T-helper 1 cell treated with Interleukin-12 subunit alpha and Interleukin-12 subunit beta and Interleukin-4 antibody, amounts not matched to agents 30 μg/mL and 1 μg/mL, for 36 hours (primary cell): ENCODE measurements at regions not wholly inside any gene's neighbourhood (a gene's known extent, or its start where the extent isn't known, plus 50 kb on each side); places are given as distances from the start of the nearest gene placed in this dataset.

Source experiments
- H3K27ac Mint-ChIP-seq: one replicate; pipeline ENCODE4 v1.8.0; 2021; ENCODE audit warnings: mild to moderate bottlenecking, mixed read lengths
- H3K27me3 Mint-ChIP-seq: one replicate; pipeline ENCODE4 v1.8.0; 2021; ENCODE audit warnings: low read depth, mixed read lengths
- H3K36me3 Mint-ChIP-seq: one replicate; pipeline ENCODE4 v1.8.0; 2021; ENCODE audit warnings: low read depth, mixed read lengths
- H3K4me1 Mint-ChIP-seq: one replicate; pipeline ENCODE4 v1.8.0; 2021; ENCODE audit warnings: low read depth, mixed read lengths
- H3K4me3 Mint-ChIP-seq: one replicate; pipeline ENCODE4 v1.8.0; 2021; ENCODE audit warnings: mild to moderate bottlenecking, moderate library complexity, mixed read lengths
- H3K9me3 Mint-ChIP-seq: one replicate; pipeline ENCODE4 v1.8.0; 2021; ENCODE audit warnings: mixed read lengths

GRCh38 chr7:152970481-152970880, 210.9 kb downstream of the ACTR3B start:
- H3K36me3 Mint-ChIP-seq, result no peaks in the 10 kb centered on the region
- no peaks in the 10 kb centered on the region for H3K9me3 Mint-ChIP-seq
- H3K27me3 Mint-ChIP-seq, result no peaks in the 10 kb centered on the region
- H3K4me1 Mint-ChIP-seq, result no peaks in the 10 kb centered on the region
- H3K27ac Mint-ChIP-seq, result no peak overlapping the region
- no peak overlapping the region for H3K4me3 Mint-ChIP-seq

GRCh38 chr7:152974577-152974976, 215.0 kb downstream of the ACTR3B start:
- Mint-ChIP-seq H3K27me3 (no peaks in the 10 kb centered on the region), H3K27ac (no peak overlapping the region), H3K4me3 (no peak overlapping the region), H3K4me1 (no peaks in the 10 kb centered on the region), H3K9me3 (no peaks in the 10 kb centered on the region), H3K36me3 (no peaks in the 10 kb centered on the region)

DNA sequence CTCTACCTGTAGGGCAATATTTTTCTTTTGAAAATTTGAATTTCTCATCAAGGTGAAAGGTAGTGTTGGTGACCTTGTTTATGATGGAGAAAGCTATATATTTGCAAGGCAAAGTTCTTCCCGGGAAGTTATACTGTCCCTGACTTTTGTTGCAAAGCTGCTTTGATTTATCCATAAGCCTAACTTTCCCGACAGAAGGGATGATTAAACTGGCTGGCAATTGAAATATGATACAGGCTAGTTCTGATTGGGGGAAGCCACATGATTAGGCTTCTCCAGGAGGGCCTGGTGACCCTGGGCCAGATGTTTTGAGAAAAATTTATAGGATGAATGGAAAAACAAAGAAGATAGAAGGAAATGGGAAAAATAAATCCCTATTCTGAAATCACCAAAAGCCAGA, 215.5 kb downstream of the ACTR3B start:
- H3K4me3 Mint-ChIP-seq, result no peak overlapping the region
- H3K36me3 Mint-ChIP-seq, result no peaks in the 10 kb centered on the region
- H3K4me1 Mint-ChIP-seq, result no peaks in the 10 kb centered on the region
- no peaks in the 10 kb centered on the region for H3K27me3 Mint-ChIP-seq
- no peaks in the 10 kb centered on the region for H3K9me3 Mint-ChIP-seq
- no peak overlapping the region for H3K27ac Mint-ChIP-seq

DNA sequence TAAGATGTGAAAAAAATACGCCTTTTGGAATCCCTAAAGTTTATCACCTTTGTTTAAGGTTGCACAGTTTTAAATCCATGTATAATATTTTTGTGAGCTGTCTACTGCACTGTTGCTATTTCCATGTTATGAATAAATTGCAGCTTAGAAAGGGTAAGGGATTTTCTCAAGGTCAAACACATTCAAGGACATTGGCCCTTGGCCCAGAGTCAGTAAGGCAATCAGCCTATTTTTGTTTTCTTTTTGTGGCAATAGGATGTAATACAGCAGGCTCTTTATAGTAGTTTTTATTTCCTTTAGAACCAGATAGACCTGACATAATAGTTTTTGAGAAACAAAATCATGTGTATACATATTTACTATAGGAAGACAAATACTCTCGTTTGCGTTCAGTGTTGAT, 219.8 kb downstream of the ACTR3B start:
- Mint-ChIP-seq H3K4me1 (no peaks in the 10 kb centered on the region), H3K9me3 (no peaks in the 10 kb centered on the region), H3K27me3 (no peaks in the 10 kb centered on the region), H3K27ac (no peak overlapping the region), H3K36me3 (no peaks in the 10 kb centered on the region), H3K4me3 (no peak overlapping the region)

GRCh38 chr7:152984421-152984820, 224.9 kb downstream of the ACTR3B start:
- no peak overlapping the region for H3K4me3 Mint-ChIP-seq
- H3K36me3 Mint-ChIP-seq, result no peaks in the 10 kb centered on the region
- H3K27ac Mint-ChIP-seq, result no peak overlapping the region
- no peaks in the 10 kb centered on the region for H3K9me3 Mint-ChIP-seq
- no peaks in the 10 kb centered on the region for H3K4me1 Mint-ChIP-seq
- no peaks in the 10 kb centered on the region for H3K27me3 Mint-ChIP-seq

DNA sequence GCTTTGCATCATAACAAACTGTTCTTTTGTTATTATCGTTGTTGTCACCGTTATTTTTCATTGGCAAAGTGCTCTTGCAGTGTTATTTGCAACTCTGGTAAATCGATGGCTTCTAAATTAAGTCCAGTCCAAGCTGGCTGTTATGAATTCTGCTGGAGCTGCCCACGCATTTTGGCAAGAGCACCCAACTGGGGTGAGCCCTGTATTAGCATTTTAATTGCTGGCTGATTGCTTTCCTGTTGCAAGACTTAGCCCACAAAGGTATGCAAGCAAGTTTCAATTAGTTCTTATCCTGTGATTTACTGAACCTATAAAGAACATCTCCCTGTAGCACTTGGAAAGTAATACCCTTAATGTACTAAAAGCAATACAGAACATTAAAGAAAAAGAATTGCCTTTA, 226.8 kb downstream of the ACTR3B start:
- Mint-ChIP-seq H3K9me3 (peaks cover 6% of the 10 kb centered on the region), H3K4me1 (no peaks in the 10 kb centered on the region), H3K36me3 (no peaks in the 10 kb centered on the region), H3K4me3 (no peak overlapping the region), H3K27ac (no peak overlapping the region), H3K27me3 (no peaks in the 10 kb centered on the region)

DNA sequence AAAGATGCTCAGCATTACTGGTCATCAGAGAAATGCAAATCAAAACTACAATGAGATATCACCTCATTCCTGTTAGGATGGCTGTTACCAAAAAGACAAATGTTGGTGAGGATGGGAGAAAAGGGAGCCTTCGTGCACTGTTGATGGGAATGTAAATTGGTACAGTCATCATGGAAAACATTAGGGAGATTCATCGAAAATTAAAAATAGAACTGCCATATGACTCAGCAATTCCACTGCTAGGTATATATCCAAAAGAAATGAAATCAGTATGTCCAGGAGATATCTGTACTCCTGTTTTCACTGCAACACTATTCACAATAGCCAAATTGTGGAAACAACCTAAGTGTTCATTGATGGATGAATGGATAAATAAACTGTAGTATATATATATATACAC, 228.1 kb downstream of the ACTR3B start:
- no peak overlapping the region for H3K4me3 Mint-ChIP-seq
- H3K27me3 Mint-ChIP-seq, result no peaks in the 10 kb centered on the region
- H3K9me3 Mint-ChIP-seq, result peaks cover 9% of the 10 kb centered on the region
- H3K27ac Mint-ChIP-seq, result no peak overlapping the region
- H3K36me3 Mint-ChIP-seq, result no peaks in the 10 kb centered on the region
- no peaks in the 10 kb centered on the region for H3K4me1 Mint-ChIP-seq

- peak overlapping the region; percentile 19 for H3K27ac Mint-ChIP-seq
- peaks cover 12% of the 10 kb centered on the region for H3K9me3 Mint-ChIP-seq
- H3K4me1 Mint-ChIP-seq, result no peaks in the 10 kb centered on the region
- no peak overlapping the region for H3K4me3 Mint-ChIP-seq
- H3K27me3 Mint-ChIP-seq, result no peaks in the 10 kb centered on the region
- no peaks in the 10 kb centered on the region for H3K36me3 Mint-ChIP-seq
Measured at GRCh38 chr7:152989889-152990380, 230.4 kb downstream of the ACTR3B start.

- no peaks in the 10 kb centered on the region for H3K4me1 Mint-ChIP-seq
- no peak overlapping the region for H3K27ac Mint-ChIP-seq
- H3K36me3 Mint-ChIP-seq, result no peaks in the 10 kb centered on the region
- H3K4me3 Mint-ChIP-seq, result no peak overlapping the region
- peaks cover 20% of the 10 kb centered on the region for H3K9me3 Mint-ChIP-seq
- H3K27me3 Mint-ChIP-seq, result no peaks in the 10 kb centered on the region
Measured at GRCh38 chr7:152998420-152998819, 238.9 kb downstream of the ACTR3B start.

DNA sequence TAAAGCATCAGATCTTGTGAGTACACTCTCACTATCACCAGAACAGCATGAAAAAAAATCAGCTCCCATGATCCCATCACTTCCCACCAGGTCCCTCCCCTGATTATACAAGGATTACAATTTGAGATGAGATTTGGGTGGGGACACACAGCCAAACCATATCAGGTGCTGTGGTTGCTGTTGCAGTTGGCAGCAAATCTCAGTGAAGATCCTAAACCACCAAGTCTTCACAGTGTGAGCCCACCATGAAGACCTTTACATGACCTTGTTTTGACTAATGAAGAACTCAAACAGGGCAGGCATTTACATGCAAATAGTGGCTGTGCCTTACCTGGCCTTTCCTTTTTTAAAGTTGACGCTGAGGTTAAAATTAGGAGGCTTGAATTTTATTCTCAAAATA, 242.6 kb downstream of the ACTR3B start:
- Mint-ChIP-seq H3K27ac (no peak overlapping the region), H3K36me3 (no peaks in the 10 kb centered on the region), H3K9me3 (peaks cover 20% of the 10 kb centered on the region), H3K4me3 (no peak overlapping the region), H3K4me1 (no peaks in the 10 kb centered on the region), H3K27me3 (no peaks in the 10 kb centered on the region)

GRCh38 chr7:153002572-153002971, 243.0 kb downstream of the ACTR3B start:
- Mint-ChIP-seq H3K27me3 (no peaks in the 10 kb centered on the region), H3K4me3 (no peak overlapping the region), H3K27ac (no peak overlapping the region), H3K4me1 (no peaks in the 10 kb centered on the region), H3K9me3 (peaks cover 20% of the 10 kb centered on the region), H3K36me3 (no peaks in the 10 kb centered on the region)

- Mint-ChIP-seq H3K9me3 (peaks cover 20% of the 10 kb centered on the region), H3K27me3 (no peaks in the 10 kb centered on the region), H3K4me3 (no peak overlapping the region), H3K36me3 (no peaks in the 10 kb centered on the region), H3K4me1 (no peaks in the 10 kb centered on the region), H3K27ac (no peak overlapping the region)
Measured at GRCh38 chr7:153004341-153004740, 244.8 kb downstream of the ACTR3B start.

DNA sequence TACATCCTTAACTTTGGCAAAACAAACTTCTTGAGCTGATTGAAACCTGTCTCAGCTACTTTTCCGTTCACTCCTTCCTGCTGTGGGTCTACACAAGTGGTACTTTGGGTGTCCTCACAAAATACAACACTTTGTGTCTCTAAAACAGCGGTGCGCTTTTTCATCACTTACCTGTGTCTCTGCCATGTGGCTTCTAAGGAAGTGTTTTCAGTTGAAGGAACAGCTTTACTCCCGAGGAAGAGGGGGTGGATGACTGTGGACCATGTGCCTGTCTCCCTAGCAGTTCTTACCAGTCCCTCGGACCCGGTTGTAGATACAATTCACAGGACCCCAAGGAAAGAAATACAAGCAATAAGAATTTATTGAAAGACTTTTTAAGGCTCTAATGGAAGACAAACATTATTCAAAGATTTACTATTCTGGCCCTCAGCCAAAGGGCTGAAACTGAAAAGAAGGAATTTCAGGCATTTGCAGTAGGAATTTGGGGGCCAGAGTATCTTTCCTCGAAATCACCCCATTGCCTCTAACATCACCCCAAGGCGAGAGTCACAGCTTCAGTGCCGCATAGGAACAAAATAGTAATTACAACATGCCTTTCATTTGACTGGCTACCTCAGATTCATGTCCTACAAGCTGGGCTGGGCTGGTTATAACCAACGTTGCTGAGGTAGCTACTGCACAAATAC, 246.3 kb downstream of the ACTR3B start:
- Mint-ChIP-seq H3K9me3 (peaks cover 10% of the 10 kb centered on the region), H3K4me1 (no peaks in the 10 kb centered on the region), H3K27me3 (no peaks in the 10 kb centered on the region), H3K27ac (no peak overlapping the region), H3K4me3 (no peak overlapping the region), H3K36me3 (no peaks in the 10 kb centered on the region)

- Mint-ChIP-seq H3K4me1 (no peaks in the 10 kb centered on the region), H3K36me3 (no peaks in the 10 kb centered on the region), H3K27me3 (no peaks in the 10 kb centered on the region), H3K27ac (no peak overlapping the region), H3K9me3 (peaks cover 5% of the 10 kb centered on the region), H3K4me3 (no peak overlapping the region)
Measured at GRCh38 chr7:153006452-153006851, 246.9 kb downstream of the ACTR3B start.

- H3K27me3 Mint-ChIP-seq, result no peaks in the 10 kb centered on the region
- no peaks in the 10 kb centered on the region for H3K4me1 Mint-ChIP-seq
- H3K4me3 Mint-ChIP-seq, result no peak overlapping the region
- no peaks in the 10 kb centered on the region for H3K36me3 Mint-ChIP-seq
- no peaks in the 10 kb centered on the region for H3K9me3 Mint-ChIP-seq
- H3K27ac Mint-ChIP-seq, result no peak overlapping the region
Measured at GRCh38 chr7:153006911-153007310, 247.4 kb downstream of the ACTR3B start.

GRCh38 chr7:153010416-153010815, 250.9 kb downstream of the ACTR3B start:
- Mint-ChIP-seq H3K4me3 (no peak overlapping the region), H3K9me3 (no peaks in the 10 kb centered on the region), H3K27me3 (no peaks in the 10 kb centered on the region), H3K27ac (no peak overlapping the region), H3K36me3 (no peaks in the 10 kb centered on the region), H3K4me1 (no peaks in the 10 kb centered on the region)
